ENCODE measurements at regions not wholly inside any gene's neighbourhood (a gene's known extent, or its start where the extent isn't known, plus 50 kb on each side); places are given as distances from the start of the nearest gene placed in this dataset.

DNA sequence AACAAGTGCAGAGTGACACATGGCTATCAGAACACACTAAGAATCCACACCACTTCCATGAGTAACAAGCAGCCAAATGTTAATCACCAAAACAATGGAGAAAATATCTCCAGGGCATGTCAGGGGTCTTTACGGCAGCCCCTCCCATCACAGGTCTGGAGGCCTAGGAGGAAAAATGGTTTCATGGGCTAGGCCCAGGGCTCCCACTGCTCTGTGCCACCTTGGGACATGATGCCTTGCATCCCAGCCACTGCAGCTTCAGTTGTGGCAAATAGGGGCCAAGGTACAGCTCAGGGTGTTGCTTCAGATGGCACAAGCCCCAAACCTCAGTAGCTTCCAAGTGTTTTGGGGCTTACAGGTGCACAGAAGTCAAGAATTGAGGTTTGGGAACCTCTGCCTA, 66.6 kb downstream of the NEURL3 start:
- Mint-ChIP-seq H3K4me3 (no peak overlapping the region), H3K4me1 (ENCODE audit: low read depth) (peaks cover 5% of the 10 kb centered on the region), H3K27me3 (ENCODE audit: low read depth) (peaks cover 4% of the 10 kb centered on the region), H3K9me3 (peaks cover 7 to 13% of the 10 kb centered on the region in 2 donors), H3K27ac (no peak overlapping the region), H3K36me3 (ENCODE audit: insufficient read depth in 2 of 2) (peaks cover 13 to 16% of the 10 kb centered on the region in 2 donors)
- ATAC-seq (replicated peaks in 1 of 2) (no peak), DNase-seq (no peak)

GRCh38 chr2:96437512-96437911, 67.6 kb downstream of the NEURL3 start:
- Mint-ChIP-seq H3K4me3 (no peak overlapping the region), H3K9me3 (peaks cover 7 to 9% of the 10 kb centered on the region in 2 donors), H3K36me3 (ENCODE audit: insufficient read depth in 2 of 2) (peaks cover 13 to 16% of the 10 kb centered on the region in 2 donors), H3K4me1 (ENCODE audit: low read depth) (peaks cover 5% of the 10 kb centered on the region), H3K27ac (no peak overlapping the region), H3K27me3 (ENCODE audit: low read depth) (peaks cover 4% of the 10 kb centered on the region)
- DNase-seq (no peak), ATAC-seq (replicated peaks in 1 of 2) (no peak)

GRCh38 chr2:96436961-96437360, 68.2 kb downstream of the NEURL3 start:
- Mint-ChIP-seq H3K27me3 (ENCODE audit: low read depth) (peaks cover 4% of the 10 kb centered on the region), H3K36me3 (ENCODE audit: insufficient read depth in 2 of 2) (peaks cover 13 to 16% of the 10 kb centered on the region in 2 donors), H3K9me3 (peaks cover 7 to 9% of the 10 kb centered on the region in 2 donors), H3K4me1 (ENCODE audit: low read depth) (peaks cover 5% of the 10 kb centered on the region), H3K27ac (no peak overlapping the region), H3K4me3 (no peak overlapping the region)
- ATAC-seq (replicated peaks in 1 of 2): no peak
- DNase-seq: no peak

DNA sequence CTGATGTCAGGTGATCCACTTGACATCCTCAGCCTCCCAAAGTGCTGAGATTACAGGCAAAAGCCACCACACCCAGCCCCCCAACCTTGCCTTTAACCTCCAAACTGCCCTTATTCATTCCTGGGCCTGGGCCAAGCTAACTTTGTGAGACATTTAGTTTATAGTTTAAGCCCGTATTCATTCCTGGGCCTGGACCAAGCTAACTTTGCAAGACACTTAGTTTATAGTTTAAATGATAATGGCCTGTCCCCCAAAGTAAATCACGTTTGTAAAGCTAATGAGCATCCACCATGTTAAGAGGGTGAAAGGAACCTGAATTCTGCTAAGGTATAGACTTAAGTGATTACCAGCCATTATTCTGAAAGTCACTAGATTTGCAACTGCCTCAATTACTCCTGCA, 68.7 kb downstream of the NEURL3 start:
- ATAC-seq (replicated peaks in 1 of 2): no peak
- H3K27me3 Mint-ChIP-seq (ENCODE audit: low read depth): peaks cover 4% of the 10 kb centered on the region
- peaks cover 13 to 16% of the 10 kb centered on the region in 2 donors for H3K36me3 Mint-ChIP-seq (ENCODE audit: insufficient read depth in 2 of 2)
- peaks cover 5% of the 10 kb centered on the region for H3K4me1 Mint-ChIP-seq (ENCODE audit: low read depth)
- H3K27ac Mint-ChIP-seq: no peak overlapping the region
- DNase-seq: no peak
- no peak overlapping the region for H3K4me3 Mint-ChIP-seq
- peaks cover 7 to 9% of the 10 kb centered on the region in 2 donors for H3K9me3 Mint-ChIP-seq

DNA sequence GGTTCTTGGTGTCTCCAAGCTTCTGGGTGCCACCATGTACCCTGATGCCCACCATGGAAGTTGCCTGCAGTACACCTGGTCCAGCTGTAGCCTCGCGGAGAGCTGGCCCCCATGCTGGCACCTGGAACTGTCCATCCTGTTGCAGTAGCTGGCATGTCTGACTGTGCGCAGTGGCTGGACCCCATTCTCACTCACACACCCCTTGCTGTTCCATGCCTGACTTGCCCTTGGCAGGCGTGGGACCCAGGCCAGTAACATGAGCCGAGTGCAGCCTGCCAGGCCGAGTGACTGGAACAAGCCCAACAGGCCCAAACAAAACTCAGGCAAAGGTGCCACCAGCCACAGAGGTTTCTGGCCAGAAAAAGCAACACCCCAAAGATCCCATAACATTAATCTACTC, 73.8 kb downstream of the NEURL3 start:
- ATAC-seq (replicated peaks in 1 of 2): no peak
- peaks cover 25% of the 10 kb centered on the region for H3K27me3 Mint-ChIP-seq (ENCODE audit: low read depth)
- H3K9me3 Mint-ChIP-seq: peaks cover 5 to 7% of the 10 kb centered on the region in 2 donors
- no peak overlapping the region for H3K4me3 Mint-ChIP-seq
- H3K36me3 Mint-ChIP-seq (ENCODE audit: insufficient read depth in 2 of 2): peaks cover 4 to 12% of the 10 kb centered on the region in 2 donors
- DNase-seq: no peak
- H3K4me1 Mint-ChIP-seq (ENCODE audit: low read depth): peaks cover 11% of the 10 kb centered on the region
- no peak overlapping the region for H3K27ac Mint-ChIP-seq

DNA sequence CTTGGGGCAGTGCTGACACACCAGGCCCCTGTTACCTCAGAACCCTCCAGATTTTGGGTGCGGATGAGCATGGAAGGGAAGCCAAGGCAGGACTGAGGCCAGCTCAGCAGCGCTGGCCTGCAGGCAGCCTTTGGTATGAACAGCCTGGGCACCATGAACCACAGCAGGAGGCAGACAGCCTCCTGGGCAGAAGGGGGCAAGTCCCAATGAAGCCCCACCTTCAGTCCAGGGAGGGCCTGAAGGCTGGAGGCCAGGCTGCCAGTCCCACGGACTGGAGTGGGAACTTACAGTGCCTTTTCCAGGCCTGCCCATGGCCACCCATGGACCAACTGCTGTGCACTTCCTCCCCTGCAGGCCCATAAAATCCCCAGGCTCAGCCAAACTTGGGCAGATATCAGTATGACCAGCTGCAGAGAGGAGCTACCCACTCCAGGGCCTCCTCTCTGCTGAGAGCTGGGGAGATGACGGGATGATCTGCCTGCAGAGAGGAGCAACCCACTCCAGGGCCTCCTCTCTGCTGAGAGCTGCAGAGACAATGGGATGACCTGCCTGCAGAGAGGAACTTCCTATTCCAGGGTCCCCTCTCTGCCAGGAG, 74.7 kb downstream of the NEURL3 start:
- no peak for ATAC-seq (replicated peaks in 1 of 2)
- Mint-ChIP-seq H3K4me3 (no peak overlapping the region), H3K27me3 (ENCODE audit: low read depth) (peaks cover 31% of the 10 kb centered on the region), H3K4me1 (ENCODE audit: low read depth) (peaks cover 11% of the 10 kb centered on the region), H3K9me3 (peaks cover 8 to 9% of the 10 kb centered on the region in 2 donors), H3K36me3 (ENCODE audit: insufficient read depth in 2 of 2) (peaks cover 6 to 15% of the 10 kb centered on the region in 2 donors), H3K27ac (no peak overlapping the region)
- no peak for DNase-seq

DNA sequence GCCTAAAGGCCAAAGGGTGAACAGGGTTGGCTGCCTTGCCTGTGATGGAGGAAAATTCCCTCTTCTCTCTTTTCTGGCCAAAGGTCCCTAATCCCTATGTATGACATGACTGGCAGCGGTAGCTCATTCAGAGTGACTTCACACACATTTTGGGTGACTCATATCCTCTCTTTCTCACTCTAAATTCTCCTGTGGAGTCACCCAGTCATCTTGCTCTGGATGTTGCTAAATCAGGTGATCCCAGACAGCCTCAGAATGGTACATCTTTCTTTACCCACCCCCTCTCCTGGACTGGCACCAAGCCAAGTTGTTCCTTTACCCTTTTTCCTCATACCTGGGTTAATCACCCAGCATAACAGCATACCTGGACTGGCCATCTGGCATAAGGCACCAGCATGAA, 77.2 kb downstream of the NEURL3 start:
- Mint-ChIP-seq H3K4me1 (ENCODE audit: low read depth) (peaks cover 11% of the 10 kb centered on the region), H3K27me3 (ENCODE audit: low read depth) (peaks cover 43% of the 10 kb centered on the region), H3K9me3 (peaks cover 9% of the 10 kb centered on the region in 2 donors), H3K27ac (peak overlapping the region; percentile 9), H3K4me3 (peak overlapping the region in 1 of 2 donors; percentile 22), H3K36me3 (ENCODE audit: insufficient read depth in 2 of 2) (peaks cover 4 to 13% of the 10 kb centered on the region in 2 donors)
- DNase-seq: peak; percentile 25 to 29
- peak; percentile 97 to 100 for ATAC-seq (replicated peaks in 1 of 2)

- peaks cover 9% of the 10 kb centered on the region in 2 donors for H3K9me3 Mint-ChIP-seq
These were observed 78.0 kb downstream of the NEURL3 start for GRCh38 chr2:96427169-96427568.

GRCh38 chr2:96423828-96424227, 81.3 kb downstream of the NEURL3 start:
- H3K4me3 Mint-ChIP-seq: no peak overlapping the region
- DNase-seq (no peak), ATAC-seq (replicated peaks in 1 of 2) (no peak)
- peaks cover 11% of the 10 kb centered on the region for H3K4me1 Mint-ChIP-seq (ENCODE audit: low read depth)
- peaks cover 5 to 10% of the 10 kb centered on the region in 2 donors for H3K36me3 Mint-ChIP-seq (ENCODE audit: insufficient read depth in 2 of 2)
- peaks cover 35% of the 10 kb centered on the region for H3K27me3 Mint-ChIP-seq (ENCODE audit: low read depth)
- H3K9me3 Mint-ChIP-seq: peaks cover 3 to 9% of the 10 kb centered on the region in 2 donors
- H3K27ac Mint-ChIP-seq: no peak overlapping the region

More at GRCh38 chr2:96427169-96427568, 78.0 kb downstream of the NEURL3 start:
- no peak overlapping the region for H3K4me3 Mint-ChIP-seq
- peaks cover 11% of the 10 kb centered on the region for H3K4me1 Mint-ChIP-seq (ENCODE audit: low read depth)
- H3K36me3 Mint-ChIP-seq (ENCODE audit: insufficient read depth in 2 of 2): peaks cover 4 to 13% of the 10 kb centered on the region in 2 donors
- DNase-seq: no peak
- ATAC-seq (replicated peaks in 1 of 2): no peak
- peak overlapping the region; percentile 16 for H3K27ac Mint-ChIP-seq
- peaks cover 43% of the 10 kb centered on the region for H3K27me3 Mint-ChIP-seq (ENCODE audit: low read depth)
